ENCODE measurements at regions not wholly inside any gene's neighbourhood (a gene's known extent, or its start where the extent isn't known, plus 50 kb on each side); places are given as distances from the start of the nearest gene placed in this dataset.

- no peak for DNase-seq (ENCODE audit: low read depth)
- TF ChIP-seq CTCF (conservative IDR thresholded peaks at IDR 0.05; ENCODE audit: low read depth, low read length) = no peak
- no peak overlapping the region for H3K4me3 ChIP-seq (ENCODE audit: low read length)
Observed at GRCh38 chr12:124397399-124397679, 102.4 kb downstream of the RFLNA start.

- no peak for TF ChIP-seq CTCF (conservative IDR thresholded peaks at IDR 0.05; ENCODE audit: low read depth, low read length)
- peak; percentile 97 for DNase-seq (ENCODE audit: low read depth)
- H3K4me3 ChIP-seq (ENCODE audit: low read length) = no peak overlapping the region
Observed at GRCh38 chr12:124396544-124397398, 101.9 kb downstream of the RFLNA start.

GRCh38 chr12:124395986-124396385 lies 101.1 kb downstream of the RFLNA start:
- H3K4me3 ChIP-seq (ENCODE audit: low read length) = no peak overlapping the region
- DNase-seq (ENCODE audit: low read depth) = no peak
- no peak for TF ChIP-seq CTCF (conservative IDR thresholded peaks at IDR 0.05; ENCODE audit: low read depth, low read length)

- H3K4me3 ChIP-seq (ENCODE audit: low read length) = no peak overlapping the region
- no peak for DNase-seq (ENCODE audit: low read depth)
- no peak for TF ChIP-seq CTCF (conservative IDR thresholded peaks at IDR 0.05; ENCODE audit: low read depth, low read length)
Observed at GRCh38 chr12:124395284-124395752, 100.4 kb downstream of the RFLNA start.

GRCh38 chr12:124394462-124395128 lies 99.7 kb downstream of the RFLNA start:
- DNase-seq (ENCODE audit: low read depth) = no peak
- H3K4me3 ChIP-seq (ENCODE audit: low read length) = no peak overlapping the region
- TF ChIP-seq CTCF (conservative IDR thresholded peaks at IDR 0.05; ENCODE audit: low read depth, low read length) = no peak

GRCh38 chr12:124393831-124394230 lies 98.9 kb downstream of the RFLNA start:
- TF ChIP-seq CTCF (conservative IDR thresholded peaks at IDR 0.05; ENCODE audit: low read depth, low read length) = no peak
- DNase-seq (ENCODE audit: low read depth) = no peak
- no peak overlapping the region for H3K4me3 ChIP-seq (ENCODE audit: low read length)

GRCh38 chr12:124393414-124393790 lies 98.5 kb downstream of the RFLNA start:
- H3K4me3 ChIP-seq (ENCODE audit: low read length) = no peak overlapping the region
- DNase-seq (ENCODE audit: low read depth) = no peak
- TF ChIP-seq CTCF (conservative IDR thresholded peaks at IDR 0.05; ENCODE audit: low read depth, low read length) = no peak

Data from retinal pigment epithelial cell (primary cell).